NCI-H82 treated with DMSO at 0.1 percent for 48 hours (cell line): ENCODE measurements at regions not wholly inside any gene's neighbourhood (a gene's known extent, or its start where the extent isn't known, plus 50 kb on each side); places are given as distances from the start of the nearest gene placed in this dataset.
A peak's percentile ranks its signal among the peaks of the same experiment; 100 is the strongest.

Experiments
- DNase-seq: peaks from one replicate; lab custom pipeline; 2025; ENCODE audit not compliant: unreplicated experiment; lab: John Stamatoyannopoulos, UW

- DNase-seq: no peak
Measured at GRCh38 chr3:105022813-105023212, 343.9 kb upstream of the ALCAM start.

GRCh38 chr3:105030211-105030610 lies 336.5 kb upstream of the ALCAM start:
- DNase-seq: no peak

- DNase-seq: no peak
Measured at GRCh38 chr3:105032541-105032940, 334.2 kb upstream of the ALCAM start.

GRCh38 chr3:105033081-105033480 lies 333.6 kb upstream of the ALCAM start:
- no peak for DNase-seq

- DNase-seq: no peak
Measured at GRCh38 chr3:105039004-105039403, 327.7 kb upstream of the ALCAM start.

GRCh38 chr3:105040026-105040622 lies 326.6 kb upstream of the ALCAM start:
- DNase-seq: no peak

GRCh38 chr3:105042586-105042985 lies 324.1 kb upstream of the ALCAM start:
- DNase-seq: no peak

GRCh38 chr3:105051111-105051510 lies 315.6 kb upstream of the ALCAM start:
- no peak for DNase-seq

- DNase-seq: no peak
Measured at GRCh38 chr3:105051972-105052371, 314.7 kb upstream of the ALCAM start.

- no peak for DNase-seq
Measured at GRCh38 chr3:105062853-105063252, 303.9 kb upstream of the ALCAM start.

GRCh38 chr3:105065895-105066839 lies 300.5 kb upstream of the ALCAM start:
- DNase-seq: no peak

GRCh38 chr3:105067361-105067760 lies 299.3 kb upstream of the ALCAM start:
- DNase-seq: no peak

- no peak for DNase-seq
Measured at GRCh38 chr3:105077060-105077822, 289.5 kb upstream of the ALCAM start.

- DNase-seq: no peak
Measured at GRCh38 chr3:105083945-105084344, 282.8 kb upstream of the ALCAM start.

GRCh38 chr3:105085506-105085905 lies 281.2 kb upstream of the ALCAM start:
- DNase-seq: no peak

- DNase-seq: peak; percentile 13
Measured at GRCh38 chr3:105093371-105094252, 273.1 kb upstream of the ALCAM start.

GRCh38 chr3:105094588-105094987 lies 272.1 kb upstream of the ALCAM start:
- no peak for DNase-seq

- no peak for DNase-seq
Measured at GRCh38 chr3:105096071-105096470, 270.6 kb upstream of the ALCAM start.

- DNase-seq: no peak
Measured at GRCh38 chr3:105101603-105102002, 265.1 kb upstream of the ALCAM start.

GRCh38 chr3:105103139-105103538 lies 263.6 kb upstream of the ALCAM start:
- DNase-seq: no peak

GRCh38 chr3:105108823-105109222 lies 257.9 kb upstream of the ALCAM start:
- no peak for DNase-seq
